UCSD-AML1 (cell line): ENCODE measurements at regions not wholly inside any gene's neighbourhood (a gene's known extent, or its start where the extent isn't known, plus 50 kb on each side); places are given as distances from the start of the nearest gene placed in this dataset.
"Not testable (repeated sequence)": the region's sequence is repeated elsewhere in the genome, so short reads cannot be mapped to it uniquely, and the experiment has no call there.

ENCODE experiments used
- DNase-seq: peaks from one replicate; lab custom pipeline; 2025; ENCODE audit not compliant: unreplicated experiment; lab: John Stamatoyannopoulos, UW

DNA sequence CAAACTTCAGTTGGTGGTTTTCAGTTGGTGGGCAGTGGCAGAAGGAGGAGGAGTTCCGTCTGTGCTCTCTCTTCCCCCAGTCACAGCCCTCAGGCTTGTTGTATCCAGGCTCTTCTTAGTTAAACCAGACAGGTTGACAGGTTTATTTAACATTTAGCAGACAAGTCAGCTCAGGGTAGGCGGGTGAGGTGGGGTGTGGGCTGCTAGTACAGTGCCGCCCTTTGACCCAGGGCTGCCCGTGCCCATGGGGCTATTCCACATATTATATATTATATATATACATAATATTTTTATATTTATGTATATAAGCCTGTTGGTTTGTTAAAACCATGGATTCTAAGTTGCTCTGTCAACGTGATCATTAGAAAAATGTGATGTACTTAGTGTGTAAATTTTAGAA lies 1740.6 kb upstream of the DEFB115 start:
- not testable (repeated sequence) for DNase-seq

DNA sequence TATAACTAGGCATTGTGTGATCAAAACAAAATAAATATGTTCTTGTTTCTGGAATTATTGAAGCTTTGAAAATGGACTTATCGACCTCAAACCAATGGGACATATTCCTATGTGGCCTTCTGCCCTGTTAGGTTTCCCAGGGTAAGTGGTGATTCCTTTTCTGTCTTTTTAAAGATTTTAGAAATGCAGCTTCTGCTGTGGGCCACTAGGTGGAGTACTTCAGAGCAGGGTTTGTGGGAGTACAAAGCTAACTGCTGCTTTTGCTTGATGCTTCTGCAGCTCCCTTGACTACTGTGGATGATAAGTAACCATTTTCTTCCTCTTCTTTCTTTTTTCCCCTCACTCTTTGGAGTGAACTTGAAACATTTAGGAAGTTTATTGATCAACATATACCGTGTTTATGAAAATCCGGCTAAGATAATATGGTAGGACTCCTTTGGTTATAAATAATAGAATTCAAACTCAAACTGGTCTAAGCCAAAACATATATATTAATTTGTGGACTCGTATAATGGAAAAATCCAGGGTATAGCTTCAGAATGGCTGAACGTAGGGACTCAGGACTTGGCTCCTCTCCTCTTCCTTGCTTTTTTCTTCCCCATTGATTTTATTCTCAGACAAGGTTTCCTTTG lies 1737.7 kb upstream of the DEFB115 start:
- DNase-seq, result not testable (repeated sequence)

DNA sequence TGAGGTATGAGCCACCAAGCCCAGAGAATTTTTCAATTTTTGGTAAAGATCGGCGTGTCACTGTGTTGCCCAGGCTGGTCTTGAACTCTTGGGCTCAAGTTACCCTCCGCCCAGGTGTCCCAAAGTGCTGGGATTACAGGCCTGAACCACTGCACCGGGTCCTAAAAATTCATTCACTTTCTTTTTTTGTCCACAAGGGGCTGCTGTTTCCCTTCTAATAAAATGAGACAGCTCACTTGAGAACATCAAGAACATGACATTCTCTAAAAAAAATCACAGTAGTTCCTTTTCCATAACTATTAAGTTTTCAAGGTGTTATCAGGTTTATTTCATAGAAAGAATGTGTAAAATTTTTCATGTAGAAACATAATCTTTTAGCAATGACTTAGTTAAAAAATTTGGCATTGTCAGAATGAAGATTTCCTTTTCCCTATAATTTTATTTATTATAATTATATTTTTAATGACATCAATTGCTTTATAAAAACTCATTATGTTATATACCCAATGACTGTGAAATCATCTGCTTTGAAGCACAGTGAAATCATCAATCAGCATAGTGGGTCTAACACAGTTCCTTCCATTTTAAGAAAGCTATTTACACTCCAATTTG lies 1723.8 kb upstream of the DEFB115 start:
- not testable (repeated sequence) for DNase-seq

DNA sequence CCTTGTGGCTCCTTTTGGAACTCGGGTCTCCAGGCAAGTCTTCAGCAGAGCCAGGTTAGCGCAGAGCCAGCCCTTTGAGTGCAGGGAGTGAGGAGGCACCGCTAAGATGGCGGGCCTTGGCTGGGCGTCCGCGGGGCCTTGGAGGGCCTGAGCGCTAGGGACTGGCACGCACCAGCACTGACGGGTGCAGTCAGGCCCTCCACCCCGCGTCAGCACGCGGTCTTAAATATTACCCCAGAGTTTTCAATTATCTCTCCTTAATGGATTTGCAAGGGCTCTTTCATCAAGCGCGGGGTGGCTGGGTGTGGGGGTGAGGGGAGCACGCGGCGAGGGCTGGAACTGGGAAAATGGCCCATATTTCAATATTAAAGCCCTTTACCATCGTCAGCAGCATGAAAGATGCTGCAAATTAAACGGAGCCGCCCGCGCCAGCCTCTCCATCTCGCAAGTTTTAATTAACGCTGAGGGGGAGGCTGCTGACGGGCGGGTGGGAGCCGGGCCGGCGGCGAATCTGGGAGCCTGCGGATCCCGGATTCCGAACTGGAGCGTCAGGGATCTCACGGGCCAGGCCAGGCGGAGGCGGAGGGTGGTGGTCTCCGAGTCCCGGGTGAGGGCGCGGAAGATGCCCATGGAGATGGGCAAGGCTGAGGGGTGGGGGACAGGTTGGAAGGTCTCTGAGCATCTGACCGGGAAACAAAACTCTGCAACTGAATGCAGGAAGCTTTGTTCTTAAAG lies 1690.4 kb upstream of the DEFB115 start:
- DNase-seq, result not testable (repeated sequence)

DNA sequence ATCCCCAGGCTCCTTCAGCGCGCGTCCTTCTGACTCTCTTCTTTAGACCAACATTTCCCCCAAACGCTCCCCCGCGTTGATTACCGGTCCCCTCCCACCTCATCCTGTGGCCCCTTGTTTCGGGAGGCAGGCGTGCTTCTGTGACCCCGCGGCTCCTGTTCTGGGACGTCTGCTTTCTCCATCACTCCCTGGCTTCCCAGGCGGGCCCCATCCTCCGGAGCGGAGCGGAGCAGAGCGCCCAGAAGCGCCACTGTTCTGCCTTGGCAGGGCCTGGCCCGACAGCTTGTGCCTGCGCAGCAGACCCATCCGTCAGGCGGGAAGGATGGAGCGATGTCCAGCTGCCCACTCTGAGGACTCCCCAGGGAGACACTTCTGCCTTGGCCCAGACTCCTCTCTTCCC lies 1689.8 kb upstream of the DEFB115 start:
- not testable (repeated sequence) for DNase-seq

DNA sequence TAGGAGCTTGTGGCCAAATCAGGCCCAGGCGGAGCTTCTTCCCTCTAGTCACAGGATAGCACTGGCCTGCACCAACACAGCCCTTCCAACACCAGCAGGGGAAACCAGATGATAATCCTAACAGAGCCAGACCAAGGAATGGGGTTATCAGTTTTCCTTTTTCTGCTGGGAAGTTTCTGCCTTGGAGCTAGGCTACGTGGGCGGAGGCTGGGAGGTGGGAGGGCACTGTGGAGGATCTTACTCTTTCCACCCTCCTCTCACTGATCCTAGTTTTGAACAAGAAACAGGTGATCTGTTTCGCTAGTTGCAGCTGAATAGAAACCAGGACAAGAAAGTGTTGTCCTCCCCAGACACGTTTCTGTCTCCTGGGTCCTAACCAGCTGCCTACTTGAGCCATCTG lies 1687.3 kb upstream of the DEFB115 start:
- not testable (repeated sequence) for DNase-seq

DNA sequence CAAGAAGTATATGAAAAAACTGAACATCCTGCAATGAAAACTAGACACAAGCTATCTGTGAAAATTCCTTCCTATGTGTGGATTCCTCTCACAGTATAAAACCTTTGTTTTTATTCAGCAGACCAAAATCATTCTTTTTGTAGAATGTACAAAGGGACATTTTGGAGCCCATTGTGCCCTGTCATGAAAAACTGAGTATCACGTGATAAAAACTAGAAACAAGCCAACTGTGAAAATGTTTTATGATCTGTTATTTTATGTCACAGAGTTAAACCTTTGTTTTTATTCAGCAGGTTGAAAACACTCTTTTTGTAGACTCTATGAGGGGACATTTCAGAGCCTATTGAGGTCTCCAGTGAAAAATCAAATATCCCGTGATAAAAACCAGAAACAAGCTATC lies 1667.9 kb upstream of the DEFB115 start:
- not testable (repeated sequence) for DNase-seq

DNA sequence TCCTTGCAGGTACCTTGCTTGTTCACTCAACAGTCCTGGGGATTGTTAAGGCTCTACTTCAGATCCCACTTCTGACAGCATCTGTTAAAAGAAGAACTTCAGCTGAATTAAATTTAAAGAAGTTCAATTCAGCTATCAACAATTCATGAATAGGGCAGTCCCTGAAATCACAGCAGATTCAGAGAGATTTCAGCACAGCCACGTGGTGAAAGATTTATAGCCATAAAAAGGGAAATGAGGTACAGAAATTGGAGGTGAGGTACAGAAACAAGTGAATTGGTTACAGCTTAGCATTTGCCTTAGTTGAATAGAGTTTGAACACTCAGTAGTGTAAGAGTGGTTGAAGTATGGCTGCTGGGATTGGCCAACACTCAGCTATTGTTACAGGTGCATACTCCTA lies 1653.3 kb upstream of the DEFB115 start:
- not testable (repeated sequence) for DNase-seq

DNA sequence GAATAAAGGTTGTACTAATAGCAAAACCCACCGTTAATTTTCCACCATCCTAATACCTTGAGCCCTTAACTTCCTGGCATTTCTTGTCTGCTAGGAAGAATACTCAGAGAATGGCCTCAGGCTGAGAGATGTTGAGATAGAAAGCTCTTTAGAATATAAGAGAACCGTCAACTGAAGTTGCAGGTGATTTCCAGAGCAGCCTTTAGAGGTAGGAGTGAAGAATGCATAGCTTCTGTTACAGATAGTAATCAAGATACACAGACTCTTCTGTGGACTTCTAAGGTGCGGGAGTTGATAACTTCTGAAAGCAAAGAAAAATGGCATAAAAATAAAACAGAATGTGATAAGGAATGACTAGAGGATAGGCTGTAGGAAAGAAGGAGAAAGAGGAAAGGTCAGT lies 1651.3 kb upstream of the DEFB115 start:
- DNase-seq, result not testable (repeated sequence)

DNA sequence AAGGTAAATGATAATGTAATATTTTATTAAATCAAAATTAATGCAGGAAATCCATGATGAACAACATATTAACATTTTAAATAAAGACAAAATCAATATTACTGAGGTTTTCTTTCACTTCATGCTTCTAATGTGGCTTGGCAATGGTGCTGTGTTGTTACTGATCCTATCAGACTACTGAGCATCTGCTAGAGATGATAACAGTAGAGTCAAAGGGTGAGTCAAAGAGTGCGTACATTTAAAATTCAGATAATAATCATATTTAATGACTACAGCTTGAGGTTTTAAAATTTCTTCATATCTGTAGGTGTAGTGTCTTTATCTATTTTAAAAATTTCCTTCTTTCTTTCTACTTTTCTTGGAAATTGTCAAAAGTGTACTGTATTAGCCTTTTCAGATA lies 1628.1 kb upstream of the DEFB115 start:
- DNase-seq, result not testable (repeated sequence)
